Testis (tissue), 2 donors: ENCODE measurements at regions not wholly inside any gene's neighbourhood (a gene's known extent, or its start where the extent isn't known, plus 50 kb on each side); places are given as distances from the start of the nearest gene placed in this dataset.
"Not testable (repeated sequence)": the region's sequence is repeated elsewhere in the genome, so short reads cannot be mapped to it uniquely, and the experiment has no call there.

ENCODE experiments used
- POLR2A ChIP-seq: fragments of 450-650 bp; IDR thresholded peaks from one replicate; pipeline ENCODE4 v1.6.1; 2017; ENCODE audit warnings: antibody characterized with exemption, mild to moderate bottlenecking, moderate library complexity
- TF ChIP-seq, protein P1 (sequence below), 3 experiments: fragments of 450-650 bp in 2 of 3; fragments of 200-600 bp in 1 of 3; sonication (generic) in 1 of 3; IDR thresholded peaks; one replicate each; pipeline ENCODE4 v1.5.1; 2016 to 2019; ENCODE audit warnings: antibody characterized with exemption in 3 of 3, mild to moderate bottlenecking in 2 of 3, moderate library complexity in 1 of 3

DNA sequence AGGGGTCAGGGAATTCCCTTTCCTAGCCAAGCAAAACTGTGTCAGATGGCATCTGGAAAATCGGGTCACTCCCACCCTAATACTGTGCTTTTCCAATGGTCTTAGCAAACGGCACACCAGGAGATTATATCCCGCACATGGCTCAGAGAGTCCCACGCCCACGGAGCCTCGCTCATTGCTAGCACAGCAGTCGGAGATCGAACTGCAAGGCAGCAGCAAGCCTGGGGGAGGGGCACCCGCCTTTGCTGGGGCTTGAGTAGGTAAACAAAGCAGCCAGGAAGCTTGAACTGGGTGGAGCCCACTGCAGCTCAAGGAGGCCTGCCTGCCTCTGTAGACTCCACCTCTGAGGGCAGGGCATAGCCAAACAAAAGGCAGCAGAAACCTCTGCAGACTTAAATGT, 393.3 kb upstream of the ONECUT1 start:
- TF ChIP-seq, protein P1, sequence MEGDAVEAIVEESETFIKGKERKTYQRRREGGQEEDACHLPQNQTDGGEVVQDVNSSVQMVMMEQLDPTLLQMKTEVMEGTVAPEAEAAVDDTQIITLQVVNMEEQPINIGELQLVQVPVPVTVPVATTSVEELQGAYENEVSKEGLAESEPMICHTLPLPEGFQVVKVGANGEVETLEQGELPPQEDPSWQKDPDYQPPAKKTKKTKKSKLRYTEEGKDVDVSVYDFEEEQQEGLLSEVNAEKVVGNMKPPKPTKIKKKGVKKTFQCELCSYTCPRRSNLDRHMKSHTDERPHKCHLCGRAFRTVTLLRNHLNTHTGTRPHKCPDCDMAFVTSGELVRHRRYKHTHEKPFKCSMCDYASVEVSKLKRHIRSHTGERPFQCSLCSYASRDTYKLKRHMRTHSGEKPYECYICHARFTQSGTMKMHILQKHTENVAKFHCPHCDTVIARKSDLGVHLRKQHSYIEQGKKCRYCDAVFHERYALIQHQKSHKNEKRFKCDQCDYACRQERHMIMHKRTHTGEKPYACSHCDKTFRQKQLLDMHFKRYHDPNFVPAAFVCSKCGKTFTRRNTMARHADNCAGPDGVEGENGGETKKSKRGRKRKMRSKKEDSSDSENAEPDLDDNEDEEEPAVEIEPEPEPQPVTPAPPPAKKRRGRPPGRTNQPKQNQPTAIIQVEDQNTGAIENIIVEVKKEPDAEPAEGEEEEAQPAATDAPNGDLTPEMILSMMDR (IDR thresholded peaks at IDR 0.05), result not testable (repeated sequence)
- TF ChIP-seq POLR2A, result not testable (repeated sequence)
